ENCODE measurements at regions not wholly inside any gene's neighbourhood (a gene's known extent, or its start where the extent isn't known, plus 50 kb on each side); places are given as distances from the start of the nearest gene placed in this dataset.

DNA sequence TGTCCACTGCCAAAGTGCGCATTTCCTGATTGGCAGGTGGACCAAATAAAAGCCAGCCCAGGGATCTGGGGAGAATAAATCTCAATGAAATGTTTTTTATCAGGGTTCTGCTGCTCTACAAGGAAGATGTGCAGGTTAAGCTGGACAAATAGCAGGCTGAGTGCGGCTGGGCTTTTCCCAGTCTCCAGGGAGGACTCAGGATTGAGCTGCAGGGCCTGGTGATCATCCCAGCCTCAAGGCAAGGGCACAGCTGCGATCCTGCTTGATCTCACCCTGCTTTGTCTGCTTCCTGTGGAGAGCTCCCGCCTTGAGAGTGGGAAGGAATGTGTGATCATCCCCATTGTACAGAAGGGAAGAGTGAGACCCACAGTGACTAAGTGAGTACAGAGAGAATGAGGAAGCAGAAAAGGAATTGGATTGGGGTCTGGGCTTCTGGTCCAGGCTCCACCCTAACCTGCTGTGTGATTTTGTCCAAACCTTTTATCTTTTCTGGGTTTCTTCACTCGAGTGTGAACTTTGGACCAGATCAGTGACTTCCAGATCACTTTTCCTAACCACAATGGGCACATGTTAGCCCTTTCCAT lies 75.3 kb upstream of the CRHR1 start:
- Histone ChIP-seq H3K27me3 (ENCODE audit: insufficient read depth, low read length, poor library complexity, severe bottlenecking) (peaks cover 3% of the 10 kb centered on the region), H3K36me3 (ENCODE audit: insufficient read depth, low read length) (no peaks in the 10 kb centered on the region), H3K9me3 (ENCODE audit: low read length) (no peaks in the 10 kb centered on the region), H3K27ac (ENCODE audit: low read depth, low read length) (no peak overlapping the region), H3K4me3 (ENCODE audit: low read length) (no peak overlapping the region), H3K4me1 (ENCODE audit: insufficient read depth, low read length) (no peaks in the 10 kb centered on the region)
- ChIA-PET POLR2A (no interaction called here), CTCF (no interaction called here)
- H3K27me3 Mint-ChIP-seq, result peaks cover 24 to 58% of the 10 kb centered on the region in 2 donors
- no peak overlapping the region for H3K4me3 Mint-ChIP-seq
- H3K4me1 Mint-ChIP-seq, result no peaks in the 10 kb centered on the region
- no peaks in the 10 kb centered on the region for H3K9me3 Mint-ChIP-seq
- no peak for DNase-seq
- H3K27ac Mint-ChIP-seq, result no peak overlapping the region
- no peaks in the 10 kb centered on the region for H3K36me3 Mint-ChIP-seq

DNA sequence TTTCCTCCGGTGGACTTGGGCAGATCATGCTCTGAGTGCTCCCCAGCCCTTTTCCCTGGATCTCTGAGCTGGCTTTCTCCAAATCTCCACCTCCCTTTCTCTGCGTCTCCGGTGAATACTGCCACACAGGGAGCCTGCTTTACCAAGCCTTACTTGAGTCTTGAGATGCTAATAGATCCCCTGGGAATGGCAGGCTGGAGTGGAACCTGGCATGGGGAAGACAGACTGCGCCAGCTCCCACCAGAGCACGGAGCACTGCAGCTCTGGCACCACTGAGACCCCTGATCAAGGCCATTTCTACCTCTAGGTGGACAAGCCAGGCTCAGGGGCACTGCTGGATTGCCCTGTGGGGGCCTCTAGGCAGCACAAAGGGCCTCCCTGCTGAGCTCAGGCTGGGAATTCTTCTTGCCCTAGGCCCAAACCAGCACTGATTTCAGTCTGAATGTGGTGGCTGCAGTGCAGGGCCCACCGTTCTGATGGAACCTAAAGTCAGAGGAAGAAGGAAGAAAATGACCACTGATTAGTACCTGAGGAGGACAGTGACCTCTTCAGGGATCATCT lies 74.3 kb upstream of the CRHR1 start:
- Mint-ChIP-seq H3K36me3 (no peaks in the 10 kb centered on the region), H3K9me3 (no peaks in the 10 kb centered on the region), H3K4me1 (no peaks in the 10 kb centered on the region), H3K27ac (no peak overlapping the region), H3K27me3 (peaks cover 24 to 50% of the 10 kb centered on the region in 2 donors), H3K4me3 (no peak overlapping the region)
- no peaks in the 10 kb centered on the region for H3K36me3 ChIP-seq (ENCODE audit: insufficient read depth, low read length)
- H3K4me1 ChIP-seq (ENCODE audit: insufficient read depth, low read length), result no peaks in the 10 kb centered on the region
- no peak for DNase-seq
- ChIA-PET CTCF (no interaction called here), POLR2A (no interaction called here)
- no peak overlapping the region for H3K27ac ChIP-seq (ENCODE audit: low read depth, low read length)
- H3K9me3 ChIP-seq (ENCODE audit: low read length), result no peaks in the 10 kb centered on the region
- H3K4me3 ChIP-seq (ENCODE audit: low read length), result no peak overlapping the region
- peaks cover 3% of the 10 kb centered on the region for H3K27me3 ChIP-seq (ENCODE audit: insufficient read depth, low read length, poor library complexity, severe bottlenecking)

DNA sequence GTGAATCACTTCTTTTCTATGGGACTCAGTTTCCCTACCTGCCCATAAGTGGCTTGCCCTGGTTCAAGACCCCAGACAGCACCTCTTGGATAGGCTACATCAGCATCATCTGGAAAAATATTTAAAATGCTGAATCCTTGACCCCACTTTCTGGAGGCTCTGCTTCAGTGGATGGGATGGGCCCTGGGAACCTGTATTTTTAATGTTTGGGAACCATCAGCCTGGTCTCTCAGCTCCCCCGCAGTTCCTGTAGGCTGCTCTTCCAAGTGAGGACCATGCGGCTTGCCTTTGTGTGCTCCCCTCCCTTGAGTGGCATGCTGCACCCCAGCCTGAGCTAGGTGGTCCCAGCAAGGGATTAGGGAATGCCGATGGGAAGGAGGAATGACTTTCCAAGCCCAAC lies 68.3 kb upstream of the CRHR1 start:
- Mint-ChIP-seq H3K4me3 (no peak overlapping the region), H3K9me3 (no peaks in the 10 kb centered on the region), H3K27me3 (peaks cover 27 to 37% of the 10 kb centered on the region in 2 donors), H3K27ac (no peak overlapping the region), H3K4me1 (no peaks in the 10 kb centered on the region), H3K36me3 (no peaks in the 10 kb centered on the region)
- Histone ChIP-seq H3K27me3 (ENCODE audit: insufficient read depth, low read length, poor library complexity, severe bottlenecking) (peaks cover 7% of the 10 kb centered on the region), H3K9me3 (ENCODE audit: low read length) (no peaks in the 10 kb centered on the region), H3K4me3 (ENCODE audit: low read length) (no peak overlapping the region), H3K27ac (ENCODE audit: low read depth, low read length) (no peak overlapping the region), H3K4me1 (ENCODE audit: insufficient read depth, low read length) (no peaks in the 10 kb centered on the region), H3K36me3 (ENCODE audit: insufficient read depth, low read length) (no peaks in the 10 kb centered on the region)
- POLR2A ChIA-PET, result no interaction called here
- DNase-seq, result no peak
- CTCF ChIA-PET, result no interaction called here

DNA sequence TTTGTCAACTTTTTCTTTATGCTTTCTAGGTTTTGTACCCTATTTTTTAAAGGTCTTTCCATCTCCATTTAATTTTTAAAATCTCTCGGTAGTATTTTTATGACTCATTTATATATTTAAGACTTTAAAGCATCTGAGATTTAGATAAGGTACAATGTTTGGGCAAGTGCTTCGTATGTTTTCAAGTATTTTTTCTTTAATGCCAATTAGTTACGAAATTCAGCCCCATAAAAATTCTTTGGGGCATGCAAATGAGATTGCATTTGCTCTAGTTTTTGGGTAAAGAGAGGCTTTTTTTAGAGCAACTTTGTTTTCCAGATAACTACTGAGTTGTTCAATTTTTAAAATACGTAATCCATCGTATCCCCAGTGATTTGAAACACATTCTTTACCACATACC lies 65.3 kb upstream of the CRHR1 start:
- Histone ChIP-seq H3K27me3 (ENCODE audit: insufficient read depth, low read length, poor library complexity, severe bottlenecking) (peaks cover 5% of the 10 kb centered on the region), H3K36me3 (ENCODE audit: insufficient read depth, low read length) (no peaks in the 10 kb centered on the region), H3K4me1 (ENCODE audit: insufficient read depth, low read length) (no peaks in the 10 kb centered on the region), H3K9me3 (ENCODE audit: low read length) (no peaks in the 10 kb centered on the region), H3K27ac (ENCODE audit: low read depth, low read length) (no peak overlapping the region), H3K4me3 (ENCODE audit: low read length) (no peak overlapping the region)
- Mint-ChIP-seq H3K4me1 (no peaks in the 10 kb centered on the region), H3K27me3 (peaks cover 30 to 43% of the 10 kb centered on the region in 2 donors), H3K36me3 (no peaks in the 10 kb centered on the region), H3K27ac (no peak overlapping the region), H3K9me3 (peaks cover 0 to 3% (median under 1%) of the 10 kb centered on the region in 5 donors), H3K4me3 (no peak overlapping the region)
- ChIA-PET CTCF (no interaction called here), POLR2A (no interaction called here)
- DNase-seq, result no peak

DNA sequence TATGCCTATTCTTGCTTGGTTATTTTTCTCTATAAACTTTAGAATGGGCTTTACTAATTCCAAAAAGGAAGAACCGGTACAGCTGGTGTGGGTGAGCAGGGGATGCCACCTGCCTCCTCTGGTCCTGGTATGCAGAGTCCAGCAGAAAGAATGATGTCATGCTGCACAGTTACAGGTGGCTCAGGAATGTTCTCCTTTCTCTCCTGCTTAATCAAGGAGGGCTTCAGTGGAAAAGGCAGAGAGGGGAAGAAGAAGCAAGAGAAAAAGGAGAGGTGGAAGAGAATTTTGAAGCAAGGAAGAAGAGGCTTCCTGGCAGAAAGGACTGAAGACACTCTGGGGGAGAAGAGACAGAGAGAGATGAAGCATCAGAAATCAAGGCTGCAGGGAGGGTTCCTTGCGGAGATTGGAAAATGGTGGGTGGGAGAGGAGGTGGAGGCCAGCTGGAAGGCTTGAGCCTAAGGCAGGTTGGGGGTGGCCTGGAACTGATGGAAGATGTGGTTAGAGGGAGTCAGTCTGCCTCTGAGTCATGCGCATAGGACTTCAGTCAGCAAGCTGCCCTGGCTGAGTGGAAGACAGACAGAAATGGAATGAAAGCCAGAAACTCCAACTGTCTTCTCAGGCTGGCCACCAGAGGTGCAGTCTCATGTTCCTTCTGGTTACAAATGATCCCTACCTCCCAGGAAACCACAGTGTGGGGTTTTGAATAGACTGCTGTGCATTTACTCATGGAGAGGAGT lies 64.6 kb upstream of the CRHR1 start:
- no peak overlapping the region for H3K27ac Mint-ChIP-seq
- no peaks in the 10 kb centered on the region for H3K9me3 ChIP-seq (ENCODE audit: low read length)
- peaks cover 0 to 8% (median 4%) of the 10 kb centered on the region in 5 donors for H3K9me3 Mint-ChIP-seq
- ChIA-PET POLR2A (no interaction called here), CTCF (no interaction called here)
- H3K4me3 ChIP-seq (ENCODE audit: low read length), result no peak overlapping the region
- no peaks in the 10 kb centered on the region for H3K4me1 ChIP-seq (ENCODE audit: insufficient read depth, low read length)
- no peak for DNase-seq
- H3K4me3 Mint-ChIP-seq, result no peak overlapping the region
- no peak overlapping the region for H3K27ac ChIP-seq (ENCODE audit: low read depth, low read length)
- H3K4me1 Mint-ChIP-seq, result no peaks in the 10 kb centered on the region
- no peaks in the 10 kb centered on the region for H3K36me3 Mint-ChIP-seq
- H3K27me3 ChIP-seq (ENCODE audit: insufficient read depth, low read length, poor library complexity, severe bottlenecking), result peaks cover 5% of the 10 kb centered on the region
- H3K27me3 Mint-ChIP-seq, result peaks cover 32 to 48% of the 10 kb centered on the region in 2 donors
- H3K36me3 ChIP-seq (ENCODE audit: insufficient read depth, low read length), result no peaks in the 10 kb centered on the region

DNA sequence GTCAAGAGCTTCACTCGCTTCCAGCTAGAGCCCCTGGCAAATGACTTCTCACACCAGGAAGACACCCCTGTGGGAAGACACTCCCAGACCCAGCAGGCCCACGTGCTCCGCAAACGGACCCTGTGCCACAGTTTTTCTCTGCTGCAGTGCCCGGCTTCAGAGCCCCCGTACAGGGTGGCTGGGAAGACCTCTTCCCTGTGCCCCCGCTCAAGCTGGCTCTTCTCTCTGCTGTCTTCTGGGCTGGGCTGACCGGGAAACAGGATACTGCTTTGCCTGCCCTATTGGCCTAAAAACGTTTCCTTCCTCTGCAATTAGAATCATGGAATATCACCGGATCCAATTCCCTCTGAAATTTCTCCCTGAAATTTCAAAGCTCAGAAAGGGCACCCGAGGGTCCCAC lies 63.7 kb upstream of the CRHR1 start:
- no peak for DNase-seq
- H3K4me1 ChIP-seq (ENCODE audit: insufficient read depth, low read length), result no peaks in the 10 kb centered on the region
- H3K27me3 ChIP-seq (ENCODE audit: insufficient read depth, low read length, poor library complexity, severe bottlenecking), result peaks cover 5% of the 10 kb centered on the region
- H3K4me1 Mint-ChIP-seq, result no peaks in the 10 kb centered on the region
- H3K9me3 ChIP-seq (ENCODE audit: low read length), result no peaks in the 10 kb centered on the region
- ChIA-PET CTCF (no interaction called here), POLR2A (no interaction called here)
- H3K36me3 ChIP-seq (ENCODE audit: insufficient read depth, low read length), result no peaks in the 10 kb centered on the region
- H3K9me3 Mint-ChIP-seq, result peaks cover 0 to 10% (median 4%) of the 10 kb centered on the region in 5 donors
- no peak overlapping the region for H3K4me3 ChIP-seq (ENCODE audit: low read length)
- H3K27ac ChIP-seq (ENCODE audit: low read depth, low read length), result no peak overlapping the region
- peaks cover 34 to 49% of the 10 kb centered on the region in 2 donors for H3K27me3 Mint-ChIP-seq
- H3K27ac Mint-ChIP-seq, result no peak overlapping the region
- H3K36me3 Mint-ChIP-seq, result no peaks in the 10 kb centered on the region
- no peak overlapping the region for H3K4me3 Mint-ChIP-seq

DNA sequence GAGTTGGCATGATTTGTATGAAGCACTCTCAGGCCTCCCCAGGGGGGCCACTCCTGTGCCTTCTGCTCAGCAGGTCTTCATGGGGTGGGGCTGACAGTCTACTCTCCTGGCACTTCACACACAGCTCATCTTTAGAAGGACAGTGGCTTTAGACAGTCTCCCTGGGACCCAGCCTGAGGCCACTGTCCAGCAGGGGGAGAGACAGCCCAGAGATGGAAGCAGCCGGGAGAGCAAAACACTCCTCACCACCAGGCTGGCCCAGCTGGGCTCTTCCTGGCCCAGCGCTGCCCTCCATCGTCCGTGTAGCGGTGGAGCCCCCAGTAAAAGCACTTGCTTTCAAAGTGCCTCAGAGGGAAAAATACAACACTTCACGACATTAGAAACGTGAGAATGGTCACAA lies 62.0 kb upstream of the CRHR1 start:
- H3K27ac Mint-ChIP-seq, result no peak overlapping the region
- no peak overlapping the region for H3K27ac ChIP-seq (ENCODE audit: low read depth, low read length)
- no peaks in the 10 kb centered on the region for H3K27me3 ChIP-seq (ENCODE audit: insufficient read depth, low read length, poor library complexity, severe bottlenecking)
- peaks cover 40 to 60% of the 10 kb centered on the region in 2 donors for H3K27me3 Mint-ChIP-seq
- no peak for DNase-seq
- peaks cover 0 to 12% (median 5%) of the 10 kb centered on the region in 5 donors for H3K9me3 Mint-ChIP-seq
- H3K9me3 ChIP-seq (ENCODE audit: low read length), result no peaks in the 10 kb centered on the region
- no peaks in the 10 kb centered on the region for H3K4me1 ChIP-seq (ENCODE audit: insufficient read depth, low read length)
- H3K36me3 ChIP-seq (ENCODE audit: insufficient read depth, low read length), result no peaks in the 10 kb centered on the region
- POLR2A ChIA-PET, result no interaction called here
- H3K36me3 Mint-ChIP-seq, result no peaks in the 10 kb centered on the region
- H3K4me1 Mint-ChIP-seq, result no peaks in the 10 kb centered on the region
- CTCF ChIA-PET, result no interaction called here
- H3K4me3 Mint-ChIP-seq, result no peak overlapping the region
- H3K4me3 ChIP-seq (ENCODE audit: low read length), result no peak overlapping the region

DNA sequence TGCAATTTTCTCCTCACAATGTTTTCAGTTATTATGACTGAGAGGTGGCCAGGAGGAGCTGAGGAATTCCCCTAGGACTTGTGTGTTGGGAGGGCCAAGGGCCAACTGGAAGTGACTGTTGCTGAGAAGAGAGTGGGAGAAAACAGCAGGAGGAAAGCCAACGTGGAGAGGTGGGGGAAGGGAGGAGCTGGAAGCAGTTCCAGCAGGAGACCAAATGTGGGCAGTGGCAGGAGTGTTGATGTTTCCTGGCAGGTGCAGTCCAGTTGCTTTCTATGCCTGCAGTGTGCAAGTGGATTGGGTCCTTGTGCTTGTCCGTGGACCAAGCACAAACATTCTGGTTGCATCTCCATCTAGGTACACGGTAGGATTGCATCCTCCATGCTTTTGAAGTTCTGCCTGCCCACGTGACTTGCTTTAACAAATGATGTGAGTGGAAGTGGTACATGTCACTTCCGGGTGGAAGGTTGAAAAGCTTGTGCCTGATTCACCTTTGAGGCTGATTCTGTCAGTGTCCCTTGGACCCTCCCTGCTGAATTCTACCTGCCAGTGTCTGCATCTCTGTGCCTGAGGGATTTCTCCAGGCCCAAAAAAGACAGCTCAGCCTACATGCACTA lies 54.7 kb upstream of the CRHR1 start:
- H3K27me3 Mint-ChIP-seq, result peaks cover 42 to 68% of the 10 kb centered on the region in 2 donors
- Histone ChIP-seq H3K27ac (ENCODE audit: low read depth, low read length) (no peak overlapping the region), H3K4me1 (ENCODE audit: insufficient read depth, low read length) (no peaks in the 10 kb centered on the region), H3K36me3 (ENCODE audit: insufficient read depth, low read length) (no peaks in the 10 kb centered on the region), H3K4me3 (ENCODE audit: low read length) (no peak overlapping the region), H3K27me3 (ENCODE audit: insufficient read depth, low read length, poor library complexity, severe bottlenecking) (no peaks in the 10 kb centered on the region), H3K9me3 (ENCODE audit: low read length) (no peaks in the 10 kb centered on the region)
- ChIA-PET POLR2A (no interaction called here), CTCF (no interaction called here)
- no peak for DNase-seq
- no peaks in the 10 kb centered on the region for H3K4me1 Mint-ChIP-seq
- H3K9me3 Mint-ChIP-seq, result peaks cover 5 to 29% (median 14%) of the 10 kb centered on the region in 5 donors
- H3K27ac Mint-ChIP-seq, result no peak overlapping the region
- H3K4me3 Mint-ChIP-seq, result no peak overlapping the region
- peaks cover 0 to 11% (median 0%) of the 10 kb centered on the region in 3 donors for H3K36me3 Mint-ChIP-seq

Measured in CD8-positive, alpha-beta memory T cell (primary cell).